GM12872 (cell line): ENCODE measurements at regions not wholly inside any gene's neighbourhood (a gene's known extent, or its start where the extent isn't known, plus 50 kb on each side); places are given as distances from the start of the nearest gene placed in this dataset.

Experiments used
- CTCF ChIP-seq: IDR thresholded peaks from 3 replicates; pipeline ENCODE4 v1.5.1; 2011; ENCODE audit warnings: low read depth, mild to moderate bottlenecking, low read length, moderate library complexity; ENCODE audit not compliant: insufficient read depth

- no peak for TF ChIP-seq CTCF
These were observed 206.1 kb upstream of the FSHR start for GRCh38 chr2:49360407-49360767.

- no peak for TF ChIP-seq CTCF
These were observed 205.5 kb upstream of the FSHR start for GRCh38 chr2:49359721-49360406.

GRCh38 chr2:49355611-49356010 lies 201.3 kb upstream of the FSHR start:
- TF ChIP-seq CTCF: no peak

GRCh38 chr2:49351560-49351959 lies 197.2 kb upstream of the FSHR start:
- no peak for TF ChIP-seq CTCF

- no peak for TF ChIP-seq CTCF
These were observed 189.3 kb upstream of the FSHR start for GRCh38 chr2:49343638-49344037.

GRCh38 chr2:49342156-49342555 lies 187.8 kb upstream of the FSHR start:
- TF ChIP-seq CTCF: no peak

- no peak for TF ChIP-seq CTCF
These were observed 181.2 kb upstream of the FSHR start for GRCh38 chr2:49335546-49335945.
